Mammary epithelial cell (primary cell): ENCODE measurements at regions not wholly inside any gene's neighbourhood (a gene's known extent, or its start where the extent isn't known, plus 50 kb on each side); places are given as distances from the start of the nearest gene placed in this dataset.

ENCODE experiments used
- EZH2 ChIP-seq: IDR thresholded peaks from 2 replicates; pipeline ENCODE4 v1.6.1; 2012; ENCODE audit warnings: low read length, inconsistent platforms, borderline replicate concordance
- TF ChIP-seq, protein P1 (sequence below), 2 donors: IDR thresholded peaks in 1 of 2; conservative IDR thresholded peaks in 1 of 2; 2 replicates each; pipeline ENCODE4 v1.5.1; 2011 to 2012; ENCODE audit warnings: inconsistent platforms in 2 of 2, low read length in 2 of 2, mild to moderate bottlenecking in 2 of 2, control low read depth in 1 of 2, low read depth in 1 of 2; ENCODE audit not compliant: insufficient read depth in 1 of 2; ENCODE audit errors: extremely low read depth in 1 of 2

DNA sequence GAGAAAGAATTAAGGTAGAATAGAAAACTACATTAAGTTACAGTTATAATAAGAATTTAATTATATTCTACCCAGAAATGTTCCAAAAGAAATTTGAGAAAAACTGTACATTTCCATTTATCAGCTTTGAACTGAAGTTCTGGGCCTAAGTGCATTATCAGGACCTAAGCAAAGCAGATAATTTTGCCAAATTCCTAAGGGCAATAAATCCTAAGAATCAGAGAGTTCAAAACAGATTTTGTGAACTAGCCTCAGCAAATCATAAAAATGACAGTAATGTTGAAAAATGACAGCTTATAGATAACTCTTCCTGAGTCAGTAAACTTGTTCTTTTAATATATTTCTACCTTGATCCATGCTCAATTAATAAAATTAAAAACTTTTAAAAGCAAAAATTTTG lies 662.1 kb upstream of the CDH9 start:
- TF ChIP-seq, protein P1, sequence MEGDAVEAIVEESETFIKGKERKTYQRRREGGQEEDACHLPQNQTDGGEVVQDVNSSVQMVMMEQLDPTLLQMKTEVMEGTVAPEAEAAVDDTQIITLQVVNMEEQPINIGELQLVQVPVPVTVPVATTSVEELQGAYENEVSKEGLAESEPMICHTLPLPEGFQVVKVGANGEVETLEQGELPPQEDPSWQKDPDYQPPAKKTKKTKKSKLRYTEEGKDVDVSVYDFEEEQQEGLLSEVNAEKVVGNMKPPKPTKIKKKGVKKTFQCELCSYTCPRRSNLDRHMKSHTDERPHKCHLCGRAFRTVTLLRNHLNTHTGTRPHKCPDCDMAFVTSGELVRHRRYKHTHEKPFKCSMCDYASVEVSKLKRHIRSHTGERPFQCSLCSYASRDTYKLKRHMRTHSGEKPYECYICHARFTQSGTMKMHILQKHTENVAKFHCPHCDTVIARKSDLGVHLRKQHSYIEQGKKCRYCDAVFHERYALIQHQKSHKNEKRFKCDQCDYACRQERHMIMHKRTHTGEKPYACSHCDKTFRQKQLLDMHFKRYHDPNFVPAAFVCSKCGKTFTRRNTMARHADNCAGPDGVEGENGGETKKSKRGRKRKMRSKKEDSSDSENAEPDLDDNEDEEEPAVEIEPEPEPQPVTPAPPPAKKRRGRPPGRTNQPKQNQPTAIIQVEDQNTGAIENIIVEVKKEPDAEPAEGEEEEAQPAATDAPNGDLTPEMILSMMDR (conservative IDR thresholded peaks at IDR 0.05 in 1 of 2, IDR thresholded peaks at IDR 0.05 in 1 of 2; ENCODE audit: extremely low read depth in 1 of 2, insufficient read depth in 1 of 2, low read depth in 1 of 2, low read length in 2 of 2): no peak
- no peak for TF ChIP-seq EZH2
